GM18499 (cell line): ENCODE measurements at regions not wholly inside any gene's neighbourhood (a gene's known extent, or its start where the extent isn't known, plus 50 kb on each side); places are given as distances from the start of the nearest gene placed in this dataset.
"Not testable (repeated sequence)": the region's sequence is repeated elsewhere in the genome, so short reads cannot be mapped to it uniquely, and the experiment has no call there.

Experiments
- ATAC-seq: cut with Tn5 transposase; IDR thresholded peaks from one replicate; pipeline ENCODE4 v1.9.1; 2021; ENCODE audit warnings: moderate number of reproducible peaks; ENCODE audit not compliant: insufficient read depth, unreplicated experiment

DNA sequence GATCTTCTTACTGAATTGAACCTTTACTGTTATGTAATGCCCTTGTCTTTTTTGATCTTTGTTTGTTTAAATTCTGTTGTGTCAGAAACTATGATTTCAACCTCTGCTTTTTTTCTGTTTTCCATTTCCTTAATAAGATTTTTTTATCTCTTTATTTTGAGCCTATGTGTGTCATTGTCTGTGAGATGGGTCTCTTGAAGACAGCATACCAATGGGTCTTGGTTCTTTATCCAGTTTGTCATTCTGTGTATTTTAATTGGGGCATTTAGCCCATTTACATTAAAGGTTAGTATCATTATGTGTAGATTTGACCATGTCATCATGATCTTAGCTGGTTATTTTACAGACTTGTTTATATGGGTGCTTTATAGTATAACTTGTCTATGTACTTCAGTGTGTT is 1803.3 kb downstream of the SLITRK5 start:
- no peak for ATAC-seq

GRCh38 chr13:89486065-89486464 is 1814.9 kb downstream of the SLITRK5 start:
- no peak for ATAC-seq

DNA sequence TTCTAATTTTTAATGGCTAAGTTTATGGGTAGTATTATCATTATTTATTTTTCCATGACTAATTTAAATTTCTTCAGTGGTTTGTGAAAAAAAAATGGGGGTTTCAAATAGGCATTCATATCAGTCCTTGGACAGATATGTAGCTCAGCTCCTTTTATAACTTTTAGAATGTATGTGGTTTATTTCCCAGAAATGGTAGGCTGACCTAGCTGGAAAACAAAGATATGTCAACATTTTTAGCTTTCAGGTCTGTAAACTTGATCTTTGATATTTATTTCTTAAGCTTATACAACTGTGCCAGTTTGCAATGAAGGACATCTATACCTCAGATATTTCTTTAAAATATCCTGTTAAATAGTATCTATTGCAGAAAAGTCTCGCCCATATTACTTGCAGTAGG is 1815.5 kb downstream of the SLITRK5 start:
- no peak for ATAC-seq

DNA sequence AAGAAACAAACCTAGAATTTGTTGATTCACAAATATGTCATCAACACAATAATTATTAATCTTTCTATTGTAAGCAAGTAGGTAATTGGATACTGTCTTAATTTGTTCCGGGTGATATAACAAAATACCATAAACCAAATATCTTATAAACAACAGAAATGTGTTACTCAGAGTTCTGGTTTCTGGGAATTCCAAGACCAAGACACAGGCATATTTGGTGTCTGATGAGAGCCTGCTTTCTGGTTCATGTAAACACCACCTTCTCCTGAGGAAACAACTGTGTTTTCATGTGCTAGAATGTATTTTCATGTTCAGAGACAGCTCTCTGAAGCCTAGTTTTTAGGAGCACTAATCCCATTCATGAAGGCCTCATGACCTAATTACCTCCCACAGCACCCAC is 1819.5 kb downstream of the SLITRK5 start:
- no peak for ATAC-seq

- no peak for ATAC-seq
Measured at GRCh38 chr13:89496478-89496877, 1825.3 kb downstream of the SLITRK5 start.

DNA sequence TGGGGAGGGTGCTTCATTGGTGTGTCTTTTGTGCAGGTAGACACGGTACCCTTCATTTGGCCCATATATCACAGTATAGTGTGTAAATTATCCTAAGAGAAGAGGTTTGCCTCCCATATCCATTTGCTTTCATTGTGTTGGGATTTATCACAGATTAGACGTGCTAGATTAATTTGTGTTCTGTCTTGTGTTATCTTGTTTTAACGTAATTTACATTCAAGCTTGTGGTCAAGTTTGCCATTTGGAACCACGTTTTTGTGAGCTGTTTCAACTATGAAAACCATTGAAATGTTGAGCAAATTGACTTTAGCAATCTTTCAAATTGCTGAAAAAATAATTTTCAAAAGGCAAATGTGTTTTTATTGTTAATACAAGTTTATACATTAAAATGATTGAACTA is 1826.5 kb downstream of the SLITRK5 start:
- no peak for ATAC-seq

GRCh38 chr13:89502286-89502685 is 1831.1 kb downstream of the SLITRK5 start:
- no peak for ATAC-seq

DNA sequence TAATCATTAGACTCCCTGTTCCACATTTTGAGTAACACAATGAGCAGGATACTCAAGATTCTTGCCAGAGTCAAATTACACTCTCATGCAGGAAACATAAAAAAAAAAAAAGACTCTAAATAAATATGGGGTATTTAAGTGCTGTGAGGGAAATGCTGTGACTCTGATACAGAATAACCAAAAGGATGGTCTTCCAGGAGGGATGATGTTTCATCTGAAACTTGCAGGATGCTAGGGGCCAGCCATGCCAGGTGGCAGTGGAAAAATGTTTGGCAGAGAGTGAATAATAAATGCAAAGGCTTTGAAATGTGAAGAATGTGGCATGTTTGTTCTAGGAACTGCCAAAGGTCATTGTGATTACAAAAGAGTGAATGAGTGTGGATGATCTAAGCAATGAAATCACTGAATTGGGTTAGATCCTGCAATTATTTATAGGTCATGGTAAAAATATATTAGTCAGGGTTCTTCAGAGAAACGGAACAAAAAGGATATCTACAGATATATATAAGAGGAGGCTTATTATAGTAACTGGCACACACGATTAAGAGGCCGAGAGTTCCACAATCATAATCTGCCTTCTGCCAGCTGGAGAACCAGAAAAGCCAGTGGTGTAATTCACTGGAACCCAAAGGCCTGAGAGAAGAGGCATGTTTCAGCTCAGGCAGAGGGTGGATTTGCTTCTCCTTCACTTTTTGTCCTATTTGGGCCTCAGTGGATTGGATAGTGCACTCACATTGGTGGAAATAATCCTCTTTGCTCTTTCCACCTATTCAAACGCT is 1832.8 kb upstream of the MIR17HG start:
- no peak for ATAC-seq

GRCh38 chr13:89515948-89516347 is 1831.5 kb upstream of the MIR17HG start:
- ATAC-seq = no peak

GRCh38 chr13:89518289-89519077 is 1829.0 kb upstream of the MIR17HG start:
- ATAC-seq = no peak

DNA sequence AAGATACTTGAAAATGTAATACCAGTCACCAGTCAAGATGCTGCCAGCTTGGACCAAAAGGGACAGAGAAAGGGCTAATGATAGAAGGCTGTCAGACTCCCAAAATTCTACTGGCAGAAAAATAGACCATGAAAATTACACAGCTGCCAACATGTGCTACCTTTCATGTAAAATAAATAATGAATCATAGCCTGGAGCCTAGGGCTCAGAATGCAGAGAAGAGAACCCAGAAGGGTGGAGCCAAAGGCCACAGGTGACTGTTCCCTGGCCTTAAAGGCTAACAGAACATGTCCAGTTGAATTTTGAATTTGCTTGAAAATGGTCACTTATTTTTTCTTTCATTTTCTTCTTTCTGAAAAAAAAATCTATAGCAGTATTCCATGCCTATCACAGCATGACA is 1827.0 kb upstream of the MIR17HG start:
- ATAC-seq = no peak

DNA sequence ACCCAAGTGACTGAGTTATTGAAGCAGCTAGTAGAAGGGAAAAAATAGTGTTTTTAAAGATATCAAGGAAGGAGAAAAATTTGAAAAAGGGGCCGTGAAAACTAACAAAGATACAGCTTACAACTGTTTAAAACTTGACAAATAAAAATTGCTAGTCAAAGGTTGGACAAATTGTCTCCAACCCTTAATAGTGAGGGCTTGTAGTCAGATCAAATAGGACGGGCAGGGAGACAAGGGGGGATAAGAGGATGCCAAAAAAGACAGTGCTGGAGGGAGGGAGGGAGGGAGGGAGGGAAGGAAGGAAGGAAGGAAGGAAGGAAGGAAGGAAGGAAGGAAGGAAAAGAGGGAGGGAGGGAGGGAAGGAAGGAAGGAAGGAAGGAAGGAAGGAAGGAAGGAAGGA is 1825.8 kb upstream of the MIR17HG start:
- not testable (repeated sequence) for ATAC-seq

GRCh38 chr13:89541091-89542030 is 1806.1 kb upstream of the MIR17HG start:
- no peak for ATAC-seq

DNA sequence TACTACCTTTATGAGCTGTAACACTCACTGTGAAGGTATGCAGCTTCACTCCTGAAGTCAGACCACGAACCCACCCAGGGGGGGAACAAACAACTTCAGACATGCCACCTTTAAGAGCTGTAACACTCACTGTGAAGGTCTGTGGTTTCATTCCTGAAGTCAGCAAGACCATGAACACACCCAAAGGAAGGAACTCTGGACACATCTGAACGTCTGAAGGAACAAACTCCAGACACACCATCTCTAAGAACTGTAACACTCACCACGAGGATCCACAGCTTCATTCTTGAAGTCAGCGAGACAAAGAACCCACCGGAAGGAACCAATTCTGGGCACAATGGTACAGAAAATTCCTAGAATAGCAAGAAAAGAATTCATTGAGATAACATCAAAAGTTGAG is 1796.5 kb upstream of the MIR17HG start:
- ATAC-seq = no peak

DNA sequence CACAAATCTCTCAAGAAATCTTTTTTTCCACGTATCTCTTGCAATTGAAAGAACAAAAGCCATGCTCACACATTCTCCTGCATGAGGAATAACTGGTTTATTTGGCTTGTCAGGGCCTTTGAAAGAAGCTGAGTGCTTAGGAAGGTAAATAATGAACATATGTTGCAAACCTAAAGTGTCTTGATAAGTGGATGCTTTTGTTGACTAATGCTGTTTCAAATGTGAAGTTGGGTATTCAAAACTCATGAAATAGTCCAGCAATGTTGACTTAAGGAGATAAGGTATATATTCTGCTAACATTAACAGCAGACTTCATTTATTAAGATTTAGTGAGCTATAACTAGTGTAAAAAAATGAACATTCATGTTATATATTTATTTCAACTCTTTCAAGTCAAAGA is 1792.7 kb upstream of the MIR17HG start:
- ATAC-seq = no peak

DNA sequence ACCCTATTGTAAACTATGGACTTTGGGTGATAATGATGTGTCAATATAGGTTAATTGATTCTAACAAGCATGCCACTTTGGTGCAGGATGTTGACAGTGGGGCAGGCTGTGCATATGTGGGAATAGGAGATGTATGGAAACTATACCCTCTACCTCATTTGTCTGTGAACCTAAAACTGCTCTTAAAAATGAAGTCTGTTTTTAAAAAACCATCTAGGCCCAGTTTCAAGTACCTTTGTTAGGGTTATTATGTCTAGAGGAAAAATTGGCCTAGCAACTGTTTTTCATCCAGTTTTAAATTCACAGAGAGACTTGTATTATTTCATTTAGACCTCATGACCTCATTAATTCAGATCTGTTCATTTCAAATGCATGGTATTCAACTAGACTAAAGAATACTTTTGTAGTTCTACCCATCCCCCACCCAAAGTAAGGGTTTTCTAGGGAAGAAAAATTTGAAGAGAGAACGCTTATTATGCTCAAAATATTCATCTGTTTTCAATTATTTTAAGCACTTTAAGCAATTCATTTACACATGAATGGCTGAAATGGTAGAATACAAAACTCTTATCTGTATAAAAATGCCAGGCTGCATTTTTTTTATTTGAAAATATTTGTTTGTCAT is 1781.9 kb upstream of the MIR17HG start:
- no peak for ATAC-seq

- ATAC-seq = no peak
Measured at GRCh38 chr13:89567025-89567424, 1780.5 kb upstream of the MIR17HG start.

GRCh38 chr13:89568276-89568675 is 1779.2 kb upstream of the MIR17HG start:
- ATAC-seq = no peak

- no peak for ATAC-seq
Measured at GRCh38 chr13:89568746-89569145, 1778.7 kb upstream of the MIR17HG start.

DNA sequence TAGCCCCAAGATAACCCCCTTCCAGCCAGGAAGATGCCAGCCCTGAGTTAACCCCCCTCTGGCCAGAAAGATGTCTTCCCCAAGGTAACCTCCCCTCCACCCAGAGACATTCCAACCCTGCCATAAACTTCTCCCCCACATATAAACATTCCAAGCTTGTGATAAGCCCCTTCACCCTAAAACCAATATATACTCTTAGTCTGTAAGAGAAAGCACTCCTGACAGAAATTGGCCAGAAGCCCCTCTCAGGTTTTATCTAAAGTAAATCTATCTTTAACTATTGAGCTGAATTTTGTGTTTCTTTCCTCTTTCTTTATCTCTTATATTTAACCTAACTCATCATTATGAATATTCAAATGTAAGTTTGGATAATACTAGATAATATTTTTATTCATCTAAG is 1775.8 kb upstream of the MIR17HG start:
- ATAC-seq = no peak
